ENCODE measurements at regions not wholly inside any gene's neighbourhood (a gene's known extent, or its start where the extent isn't known, plus 50 kb on each side); places are given as distances from the start of the nearest gene placed in this dataset.
A peak's percentile ranks its signal among the peaks of the same experiment; 100 is the strongest.

DNA sequence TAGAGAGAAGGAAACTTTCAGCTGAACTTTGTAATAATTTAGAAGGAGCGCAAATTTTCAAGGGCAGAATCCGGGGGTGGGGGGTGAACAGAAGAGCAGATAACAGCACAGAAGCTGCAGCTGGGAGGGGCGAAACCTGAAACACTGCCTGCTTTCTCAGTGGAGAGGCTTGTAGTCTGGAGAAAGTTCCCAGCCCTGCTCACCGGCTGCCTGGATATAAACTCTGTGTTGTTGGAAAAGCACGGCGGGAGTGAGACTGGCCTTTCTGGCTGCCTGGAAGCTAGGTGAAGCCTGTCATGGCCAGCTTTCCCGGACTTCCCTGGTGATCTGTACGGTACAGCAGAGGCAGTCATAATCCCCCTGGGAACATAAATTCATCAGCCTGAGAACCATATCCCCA lies 1352.1 kb upstream of the DIAPH2 start:
- TF ChIP-seq, protein P1, sequence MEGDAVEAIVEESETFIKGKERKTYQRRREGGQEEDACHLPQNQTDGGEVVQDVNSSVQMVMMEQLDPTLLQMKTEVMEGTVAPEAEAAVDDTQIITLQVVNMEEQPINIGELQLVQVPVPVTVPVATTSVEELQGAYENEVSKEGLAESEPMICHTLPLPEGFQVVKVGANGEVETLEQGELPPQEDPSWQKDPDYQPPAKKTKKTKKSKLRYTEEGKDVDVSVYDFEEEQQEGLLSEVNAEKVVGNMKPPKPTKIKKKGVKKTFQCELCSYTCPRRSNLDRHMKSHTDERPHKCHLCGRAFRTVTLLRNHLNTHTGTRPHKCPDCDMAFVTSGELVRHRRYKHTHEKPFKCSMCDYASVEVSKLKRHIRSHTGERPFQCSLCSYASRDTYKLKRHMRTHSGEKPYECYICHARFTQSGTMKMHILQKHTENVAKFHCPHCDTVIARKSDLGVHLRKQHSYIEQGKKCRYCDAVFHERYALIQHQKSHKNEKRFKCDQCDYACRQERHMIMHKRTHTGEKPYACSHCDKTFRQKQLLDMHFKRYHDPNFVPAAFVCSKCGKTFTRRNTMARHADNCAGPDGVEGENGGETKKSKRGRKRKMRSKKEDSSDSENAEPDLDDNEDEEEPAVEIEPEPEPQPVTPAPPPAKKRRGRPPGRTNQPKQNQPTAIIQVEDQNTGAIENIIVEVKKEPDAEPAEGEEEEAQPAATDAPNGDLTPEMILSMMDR (IDR thresholded peaks at IDR 0.05; ENCODE audit: low read depth, low read length), result no peak
- DNase-seq (ENCODE audit: extremely low read depth, low read depth), result no peak

DNA sequence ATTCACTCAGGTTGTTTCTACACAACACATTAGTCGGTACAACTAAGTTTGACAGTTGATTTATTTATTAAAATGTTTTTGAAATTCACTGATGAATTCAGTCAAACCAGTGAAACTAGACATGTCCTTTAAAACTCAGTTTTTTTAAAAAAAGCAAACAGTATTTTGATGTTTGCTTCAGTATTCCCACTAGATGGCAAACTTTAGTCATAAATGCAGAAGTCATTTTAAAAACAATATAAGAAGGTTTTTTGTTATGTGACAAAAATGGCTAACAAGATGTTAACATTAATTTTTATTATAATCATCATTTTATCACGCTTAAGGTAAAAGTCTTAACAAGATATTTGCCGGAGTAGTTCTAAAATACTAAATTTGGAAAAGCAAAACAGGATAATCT lies 1337.8 kb upstream of the DIAPH2 start:
- TF ChIP-seq, protein P1 (IDR thresholded peaks at IDR 0.05; ENCODE audit: low read depth, low read length), result peak; percentile 14
- no peak for DNase-seq (ENCODE audit: extremely low read depth, low read depth)

DNA sequence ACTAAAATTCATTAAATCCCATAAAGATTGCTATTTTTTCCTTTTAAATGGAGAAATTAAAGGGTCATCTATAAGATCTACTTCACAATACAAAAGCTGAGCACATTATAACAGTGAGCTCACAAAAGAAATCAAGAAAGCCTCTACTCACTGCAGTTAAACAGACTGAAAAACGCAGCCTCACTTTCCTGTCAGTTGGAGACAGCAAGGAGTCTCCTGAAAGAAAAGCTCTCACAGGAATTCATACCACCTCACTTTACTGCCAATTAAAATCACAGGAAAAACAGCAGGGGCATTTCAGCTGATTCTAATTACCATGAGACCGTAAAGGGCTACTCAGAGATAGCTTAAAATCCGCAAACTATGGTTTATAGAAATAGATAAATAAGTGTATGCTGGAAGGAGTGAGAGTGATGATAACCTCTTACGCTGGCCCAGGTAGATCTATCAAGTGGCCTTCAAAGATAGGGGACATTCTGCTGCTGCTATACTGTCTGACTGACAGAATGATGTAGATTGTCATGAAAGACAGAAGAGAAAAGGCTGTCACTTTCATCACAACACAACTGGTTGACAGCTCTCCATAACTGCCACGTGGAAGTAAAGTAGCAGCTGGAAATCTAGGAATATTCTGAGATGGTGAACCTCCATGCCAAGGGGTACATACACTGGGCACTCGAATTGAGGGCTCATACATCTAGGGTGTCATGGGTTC lies 1333.7 kb upstream of the DIAPH2 start:
- no peak for DNase-seq (ENCODE audit: extremely low read depth, low read depth)
- TF ChIP-seq, protein P1 (IDR thresholded peaks at IDR 0.05; ENCODE audit: low read depth, low read length), result no peak

DNA sequence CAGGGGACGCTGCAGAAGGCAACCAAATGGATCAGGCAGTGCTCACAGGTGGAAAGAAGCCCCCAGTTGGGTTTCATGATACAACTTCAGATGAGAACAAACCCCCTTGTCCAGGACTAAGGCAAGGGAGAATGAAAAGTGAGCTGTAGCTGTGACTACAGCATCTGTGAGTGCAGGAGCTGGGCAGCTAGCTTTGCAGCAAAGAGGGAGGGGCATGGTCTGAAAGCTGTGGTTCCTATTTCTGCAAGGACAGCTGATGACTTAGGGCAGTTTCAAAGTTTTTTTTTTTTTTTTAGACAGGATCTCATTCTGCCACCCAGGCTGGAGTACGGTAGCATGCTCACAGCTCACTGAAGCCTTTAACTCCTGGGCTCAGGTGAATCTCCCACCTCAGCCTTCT lies 1317.4 kb upstream of the DIAPH2 start:
- DNase-seq (ENCODE audit: extremely low read depth, low read depth), result no peak
- TF ChIP-seq, protein P1 (IDR thresholded peaks at IDR 0.05; ENCODE audit: low read depth, low read length), result no peak

DNA sequence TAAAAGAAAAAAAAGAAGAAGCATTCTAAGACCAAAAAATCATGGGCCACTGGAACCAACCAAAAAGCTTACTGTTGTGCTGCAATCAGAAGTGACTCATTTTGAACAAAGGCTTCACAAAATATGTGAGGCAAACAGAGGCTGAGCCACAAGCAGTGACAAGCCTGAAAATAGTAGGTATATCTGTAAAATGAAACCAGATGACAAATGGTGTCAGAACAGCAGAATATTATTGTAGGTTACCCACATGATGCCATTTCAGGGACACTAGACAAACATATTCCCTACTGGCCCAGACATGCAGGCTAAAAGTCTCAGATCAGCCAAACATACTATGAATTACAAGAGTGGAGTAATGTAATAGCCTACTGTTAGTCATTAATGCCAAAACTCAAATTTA lies 1301.8 kb upstream of the DIAPH2 start:
- TF ChIP-seq, protein P1 (IDR thresholded peaks at IDR 0.05; ENCODE audit: low read depth, low read length), result no peak
- DNase-seq (ENCODE audit: extremely low read depth, low read depth), result no peak

DNA sequence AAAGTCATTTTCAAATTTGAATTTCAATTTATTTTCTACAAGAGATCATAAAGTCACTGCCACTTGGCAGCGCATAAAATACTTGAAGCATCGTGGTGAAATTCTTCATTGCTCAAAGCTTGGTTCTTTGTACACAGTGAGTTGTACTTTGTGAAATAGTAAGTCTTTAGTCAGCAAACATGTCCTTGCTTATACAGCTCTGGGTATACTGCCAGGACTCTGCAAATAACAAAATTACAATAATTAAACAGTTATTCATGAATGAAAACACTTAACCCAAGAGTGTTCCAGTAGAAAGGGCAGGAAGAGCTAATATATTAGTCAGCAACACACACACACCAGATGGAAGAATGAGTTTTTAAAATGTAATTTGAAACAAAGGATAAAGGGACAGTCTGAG lies 1300.9 kb upstream of the DIAPH2 start:
- TF ChIP-seq, protein P1 (IDR thresholded peaks at IDR 0.05; ENCODE audit: low read depth, low read length), result no peak
- no peak for DNase-seq (ENCODE audit: extremely low read depth, low read depth)

DNA sequence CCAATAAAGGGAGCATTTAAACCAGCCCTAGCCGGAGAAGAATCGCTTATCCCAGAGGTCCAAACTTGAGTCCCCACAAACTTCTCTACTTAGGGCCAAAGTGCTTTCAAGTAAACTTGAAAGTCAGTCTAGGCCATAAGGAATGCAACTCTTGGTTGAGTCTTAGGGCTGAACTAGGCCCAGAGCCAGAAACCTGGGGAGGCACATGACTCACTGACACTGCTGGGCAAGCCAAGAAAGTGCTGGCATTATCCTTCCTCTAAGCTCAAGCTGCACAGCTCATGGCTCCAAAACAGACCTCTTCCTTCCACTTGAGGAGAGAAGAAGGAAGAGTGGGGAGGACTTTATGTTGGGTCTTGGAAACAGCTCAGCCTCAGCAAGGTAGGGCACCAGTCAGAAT lies 1257.3 kb upstream of the DIAPH2 start:
- TF ChIP-seq, protein P1 (IDR thresholded peaks at IDR 0.05; ENCODE audit: low read depth, low read length), result no peak
- no peak for DNase-seq (ENCODE audit: extremely low read depth, low read depth)

Data from AG09319 (cell line).